Activated T-cell treated with anti-CD3 and anti-CD28 coated beads, Interleukin-2, amount 50 U/mL, for 4 hours (primary cell): ENCODE measurements at regions not wholly inside any gene's neighbourhood (a gene's known extent, or its start where the extent isn't known, plus 50 kb on each side); places are given as distances from the start of the nearest gene placed in this dataset.
"Not testable (repeated sequence)": the region's sequence is repeated elsewhere in the genome, so short reads cannot be mapped to it uniquely, and the experiment has no call there.

ENCODE experiments used
- ATAC-seq, 2 donors: fragments of 200-7000 bp; cut with Tn5 transposase; one replicate each; pipeline ENCODE4 v1.10.0; 2021
- DNase-seq: peaks from one replicate; pipeline ENCODE4 v3.0.0-alpha.2; 2020
- H3K27me3 Mint-ChIP-seq: one replicate; pipeline ENCODE4 v1.8.0; 2021; ENCODE audit warnings: low read depth, mixed read lengths
- H3K36me3 Mint-ChIP-seq: one replicate; pipeline ENCODE4 v1.8.0; 2022; ENCODE audit warnings: mixed read lengths; ENCODE audit not compliant: insufficient read depth
- H3K4me1 Mint-ChIP-seq: one replicate; pipeline ENCODE4 v1.8.0; 2021; ENCODE audit warnings: low read depth, mixed read lengths
- H3K4me3 Mint-ChIP-seq: one replicate; pipeline ENCODE4 v1.8.0; 2021; ENCODE audit warnings: mild to moderate bottlenecking, moderate library complexity, mixed read lengths
- H3K9me3 Mint-ChIP-seq: one replicate; pipeline ENCODE4 v1.8.0; 2021; ENCODE audit warnings: mixed read lengths

- H3K4me1 Mint-ChIP-seq, H3K36me3 Mint-ChIP-seq, H3K4me3 Mint-ChIP-seq, DNase-seq, H3K9me3 Mint-ChIP-seq, H3K27me3 Mint-ChIP-seq: not testable (repeated sequence)
- ATAC-seq, result peak; percentile 15 to 36
Measured at GRCh38 chr1:161454865-161455707, 50.2 kb upstream of the FCGR2A start.

DNA sequence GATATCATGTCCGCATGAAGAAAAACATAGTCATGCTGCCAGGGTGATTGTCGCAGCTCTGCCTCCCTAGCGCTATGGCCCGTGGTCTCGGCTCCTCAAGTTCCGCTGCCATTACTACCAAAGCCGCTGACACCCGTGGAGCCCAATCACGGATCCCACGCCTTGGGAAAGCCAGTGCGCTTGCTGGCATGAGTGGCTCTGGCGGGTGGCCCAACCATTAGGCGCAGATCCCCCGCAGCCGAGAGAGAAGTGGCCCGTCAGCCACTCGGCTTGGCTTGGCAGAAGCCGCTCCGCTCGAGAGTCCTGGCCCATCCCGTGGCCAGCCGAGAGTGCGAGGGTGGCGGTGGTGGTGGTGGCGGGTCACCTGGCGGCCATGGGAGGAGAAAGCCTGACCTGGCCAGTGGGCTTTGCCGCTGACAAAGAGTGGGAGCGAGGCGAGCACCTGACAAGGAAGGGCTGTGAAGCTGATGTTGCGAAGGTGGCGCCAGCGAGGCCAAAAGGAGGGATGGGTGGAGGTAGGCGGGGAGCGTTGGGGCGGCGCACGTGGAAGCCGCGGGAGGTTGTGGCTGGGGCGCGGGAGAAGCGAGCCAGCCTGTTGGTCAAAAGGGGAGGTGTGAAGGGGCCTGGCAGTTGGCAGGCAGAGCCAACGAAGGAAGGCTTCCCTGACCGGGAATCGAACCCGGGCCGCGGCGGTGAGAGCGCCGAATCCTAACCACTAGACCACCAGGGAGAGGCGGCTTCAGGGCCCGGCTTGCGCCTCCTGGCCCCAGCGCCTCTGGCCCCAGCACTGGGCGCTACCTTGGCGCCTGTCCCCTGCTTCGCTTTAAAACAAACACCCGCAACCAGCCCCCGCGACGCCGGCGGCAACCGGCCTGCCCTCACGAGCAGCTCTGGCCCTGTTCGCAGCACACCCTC is 51.0 kb upstream of the FCGR2A start:
- peak; percentile 73 to 74 for ATAC-seq
- not testable (repeated sequence) for H3K4me1 Mint-ChIP-seq, H3K36me3 Mint-ChIP-seq, H3K9me3 Mint-ChIP-seq, H3K27me3 Mint-ChIP-seq, H3K4me3 Mint-ChIP-seq
- DNase-seq, result peak; percentile 13

GRCh38 chr1:161451698-161452348 is 53.4 kb upstream of the FCGR2A start:
- not testable (repeated sequence) for H3K36me3 Mint-ChIP-seq, H3K4me1 Mint-ChIP-seq, H3K4me3 Mint-ChIP-seq, H3K9me3 Mint-ChIP-seq, ATAC-seq, DNase-seq, H3K27me3 Mint-ChIP-seq

DNA sequence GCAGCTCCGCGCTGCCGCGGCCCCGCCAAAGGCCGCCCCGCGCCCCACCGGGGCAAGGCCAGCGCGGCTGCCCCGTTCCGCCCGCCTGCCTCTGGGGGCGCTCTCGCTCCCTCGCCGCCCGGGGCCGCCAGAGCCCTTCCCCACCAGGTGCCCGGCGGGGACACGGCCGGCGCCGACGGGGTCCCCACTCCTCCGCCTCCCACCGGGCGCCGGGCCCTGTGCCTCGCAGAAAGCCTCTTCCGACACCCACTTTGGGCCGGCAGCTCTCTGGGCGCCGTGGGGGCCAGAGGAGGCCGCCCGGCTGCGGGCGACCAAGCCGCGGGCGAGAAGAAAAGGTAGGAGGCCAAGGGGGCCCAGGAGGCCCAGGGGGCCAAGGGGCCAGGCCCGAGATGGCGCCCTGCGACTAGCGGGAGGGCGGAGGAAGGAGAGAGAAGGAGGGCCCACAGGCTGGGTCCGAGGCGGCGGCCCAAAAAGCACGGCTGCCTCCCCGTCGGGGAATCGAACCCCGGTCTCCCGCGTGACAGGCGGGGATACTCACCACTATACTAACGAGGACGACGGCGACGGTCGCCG is 57.4 kb upstream of the FCGR2A start:
- not testable (repeated sequence) for DNase-seq, H3K4me3 Mint-ChIP-seq, H3K27me3 Mint-ChIP-seq, H3K4me1 Mint-ChIP-seq, H3K9me3 Mint-ChIP-seq, H3K36me3 Mint-ChIP-seq
- peak; percentile 29 to 35 for ATAC-seq

GRCh38 chr1:161447040-161447759 is 58.1 kb upstream of the FCGR2A start:
- H3K9me3 Mint-ChIP-seq, DNase-seq, H3K4me1 Mint-ChIP-seq, H3K36me3 Mint-ChIP-seq, H3K4me3 Mint-ChIP-seq: not testable (repeated sequence)
- peaks cover 10% of the 10 kb centered on the region for H3K27me3 Mint-ChIP-seq
- peak; percentile 63 to 66 for ATAC-seq

- H3K27me3 Mint-ChIP-seq, result peaks cover 13% of the 10 kb centered on the region
- H3K9me3 Mint-ChIP-seq, H3K36me3 Mint-ChIP-seq, H3K4me3 Mint-ChIP-seq, ATAC-seq, H3K4me1 Mint-ChIP-seq: not testable (repeated sequence)
- peak; percentile 33 for DNase-seq
Measured at GRCh38 chr1:161444725-161445124, 60.5 kb upstream of the FCGR2A start.

GRCh38 chr1:161444255-161444654 is 61.0 kb upstream of the FCGR2A start:
- not testable (repeated sequence) for H3K4me3 Mint-ChIP-seq, H3K36me3 Mint-ChIP-seq, DNase-seq, H3K9me3 Mint-ChIP-seq, ATAC-seq, H3K4me1 Mint-ChIP-seq
- H3K27me3 Mint-ChIP-seq, result peaks cover 18% of the 10 kb centered on the region

DNA sequence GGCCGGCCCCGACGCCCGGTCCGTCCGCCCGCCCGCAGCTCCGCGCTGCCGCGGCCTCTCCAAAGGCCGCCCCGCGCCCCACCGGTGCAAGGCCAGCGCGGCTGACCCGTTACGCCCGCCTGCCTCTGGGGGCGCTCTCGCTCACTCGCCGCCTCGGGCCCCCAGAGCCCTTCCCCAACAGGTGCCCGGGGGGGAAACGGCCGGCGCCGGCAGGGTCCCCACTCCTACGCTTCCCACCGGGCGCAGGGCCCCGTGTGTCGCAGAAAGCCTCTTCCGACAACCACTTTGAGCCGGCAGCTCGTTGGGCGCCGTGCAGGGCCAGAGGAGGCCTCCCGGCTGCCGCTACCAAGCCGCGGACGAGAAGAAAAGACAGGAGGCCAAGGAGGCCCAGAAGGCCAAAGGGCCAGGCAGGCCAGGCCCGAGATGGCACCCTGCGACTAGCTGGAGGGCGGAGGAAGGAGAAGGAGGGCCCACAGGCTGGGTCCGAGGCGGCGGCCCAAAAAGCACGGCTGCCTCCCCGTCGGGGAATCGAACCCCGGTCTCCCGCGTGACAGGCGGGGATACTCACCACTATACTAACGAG is 64.9 kb upstream of the FCGR2A start:
- Mint-ChIP-seq H3K36me3 (no peaks in the 10 kb centered on the region), H3K4me1 (peaks cover 10% of the 10 kb centered on the region), H3K4me3 (peak overlapping the region; percentile 84), H3K27me3 (peaks cover 48% of the 10 kb centered on the region), H3K9me3 (no peaks in the 10 kb centered on the region)
- DNase-seq (peak; percentile 44), ATAC-seq (peak; percentile 63 to 70)

- Mint-ChIP-seq H3K27me3 (peaks cover 53% of the 10 kb centered on the region), H3K4me3 (peak overlapping the region; percentile 50), H3K9me3 (no peaks in the 10 kb centered on the region), H3K4me1 (peaks cover 10% of the 10 kb centered on the region), H3K36me3 (no peaks in the 10 kb centered on the region)
- ATAC-seq (peak; percentile 9 to 12), DNase-seq (no peak)
Measured at GRCh38 chr1:161439280-161440232, 65.7 kb upstream of the FCGR2A start.

- not testable (repeated sequence) for H3K9me3 Mint-ChIP-seq, H3K4me1 Mint-ChIP-seq, ATAC-seq, H3K36me3 Mint-ChIP-seq, H3K4me3 Mint-ChIP-seq, DNase-seq
- H3K27me3 Mint-ChIP-seq, result peaks cover 65% of the 10 kb centered on the region
Measured at GRCh38 chr1:161433191-161433590, 65.5 kb upstream of the CFAP126 start.

- peaks cover 4% of the 10 kb centered on the region for H3K4me1 Mint-ChIP-seq
- H3K9me3 Mint-ChIP-seq, result no peaks in the 10 kb centered on the region
- H3K36me3 Mint-ChIP-seq, result no peaks in the 10 kb centered on the region
- ATAC-seq (no peak), DNase-seq (no peak)
- H3K4me3 Mint-ChIP-seq, result no peak overlapping the region
- H3K27me3 Mint-ChIP-seq, result peaks cover 63% of the 10 kb centered on the region
Measured at GRCh38 chr1:161432091-161432490, 64.4 kb upstream of the CFAP126 start.

DNA sequence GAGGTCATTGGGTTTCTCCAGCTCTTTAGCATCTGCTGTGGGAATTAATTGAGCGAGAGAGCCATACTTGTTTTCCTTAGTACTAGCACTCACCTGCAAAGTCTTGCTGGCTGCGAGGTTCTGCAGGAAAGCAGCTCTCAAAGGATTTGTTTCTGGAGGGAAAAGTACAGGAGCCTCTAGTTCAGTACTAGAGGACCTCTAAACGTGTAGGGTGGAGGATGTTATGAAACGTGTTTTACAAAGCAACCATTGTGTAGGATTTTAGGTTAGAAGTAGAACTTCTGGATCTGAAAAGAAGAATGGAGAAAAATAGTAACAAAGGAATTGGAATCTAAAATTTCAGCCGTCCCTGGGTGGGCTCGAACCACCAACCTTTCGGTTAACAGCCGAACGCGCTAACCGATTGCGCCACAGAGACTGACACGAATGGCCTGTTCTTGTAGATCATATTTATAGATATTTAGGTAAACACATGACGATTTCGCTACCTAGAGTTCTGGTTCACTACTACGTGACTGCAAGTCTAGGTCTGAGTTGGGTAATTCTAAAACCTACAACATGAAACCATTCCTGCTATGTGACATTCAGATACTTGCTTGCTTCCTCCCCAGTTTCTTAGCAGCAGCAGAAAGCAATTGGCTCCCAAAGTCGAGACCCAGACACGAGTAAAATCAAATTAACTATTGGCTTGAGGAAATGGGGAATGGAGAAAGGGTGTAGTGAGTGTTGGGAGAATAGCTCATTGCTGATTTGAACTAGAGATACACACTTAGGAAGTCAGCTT is 60.2 kb upstream of the CFAP126 start:
- Mint-ChIP-seq H3K27me3 (peaks cover 52% of the 10 kb centered on the region), H3K36me3 (no peaks in the 10 kb centered on the region), H3K4me3 (no peak overlapping the region), H3K9me3 (no peaks in the 10 kb centered on the region), H3K4me1 (peaks cover 4% of the 10 kb centered on the region)
- ATAC-seq, result peak; percentile 59 to 70
- no peak for DNase-seq
